Sigmoid colon (tissue), 4 donors: ENCODE measurements at regions not wholly inside any gene's neighbourhood (a gene's known extent, or its start where the extent isn't known, plus 50 kb on each side); places are given as distances from the start of the nearest gene placed in this dataset.

Experiments used
- POLR2A ChIP-seq, 2 donors: fragments of 450-650 bp; IDR thresholded peaks; one replicate each; pipeline ENCODE4 v1.6.1; 2016; ENCODE audit warnings: antibody characterized with exemption in 2 of 2, mild to moderate bottlenecking in 2 of 2, moderate library complexity in 2 of 2
- POLR2AphosphoS5 ChIP-seq, 4 donors: sonication (generic); formaldehyde crosslinking; IDR thresholded peaks; one replicate each; pipeline ENCODE4 v1.6.1; 2017; ENCODE audit warnings: antibody characterized with exemption in 4 of 4

DNA sequence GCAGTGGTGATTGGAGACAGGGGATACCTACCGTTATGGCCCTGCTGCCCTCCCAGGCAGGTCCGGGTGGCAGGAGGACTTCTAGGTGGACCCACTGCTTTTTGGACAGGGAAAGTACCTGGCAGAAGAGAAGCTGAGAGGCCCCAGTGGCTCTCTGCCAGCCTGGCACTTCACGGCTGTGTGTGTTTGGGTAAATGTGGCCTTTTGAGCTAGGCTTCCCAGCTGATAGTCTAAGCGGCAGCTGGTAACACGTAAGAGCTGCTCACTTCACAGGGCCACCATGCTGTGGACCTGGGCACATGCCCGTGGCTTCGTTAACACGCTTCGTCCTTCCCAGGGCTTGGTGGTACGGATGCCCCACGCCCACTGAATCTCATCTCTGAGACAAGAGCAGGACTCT lies 92.0 kb upstream of the CLCN4 start:
- TF ChIP-seq POLR2AphosphoS5 (IDR thresholded peaks at IDR 0.05) (no peak), POLR2A (IDR thresholded peaks at IDR 0.05) (no peak)
